Hematopoietic multipotent progenitor cell treated with erythropoietin and hydrocortisone succinate and interleukin-3 and kit ligand, for 15 days (in vitro differentiated cells): ENCODE measurements at regions not wholly inside any gene's neighbourhood (a gene's known extent, or its start where the extent isn't known, plus 50 kb on each side); places are given as distances from the start of the nearest gene placed in this dataset.
"Not testable (repeated sequence)": the region's sequence is repeated elsewhere in the genome, so short reads cannot be mapped to it uniquely, and the experiment has no call there.

Source experiments
- DNase-seq: peaks from one replicate; pipeline ENCODE4 v3.0.0-alpha.2; 2015; ENCODE audit warnings: low spot score

DNA sequence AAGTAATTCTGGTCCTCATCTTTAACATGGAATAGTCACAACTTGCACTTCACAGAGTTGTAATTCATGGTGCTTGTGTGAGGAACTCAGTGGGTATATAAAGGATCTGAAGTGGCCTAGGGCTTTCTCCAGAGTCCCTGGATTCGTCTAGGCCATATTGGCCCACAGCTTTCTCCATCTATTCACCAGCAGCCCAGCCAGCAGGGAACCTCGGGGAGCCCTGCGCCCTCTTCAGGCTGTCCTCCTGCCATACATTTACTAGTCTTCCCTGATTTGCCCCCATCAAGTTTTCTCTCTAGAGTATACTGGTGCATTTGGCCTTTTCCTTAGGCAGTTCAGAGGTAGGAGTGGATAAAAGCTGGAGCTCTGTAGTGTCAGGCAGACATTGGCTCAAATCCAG, 278.3 kb downstream of the MYCN start:
- DNase-seq, result no peak

DNA sequence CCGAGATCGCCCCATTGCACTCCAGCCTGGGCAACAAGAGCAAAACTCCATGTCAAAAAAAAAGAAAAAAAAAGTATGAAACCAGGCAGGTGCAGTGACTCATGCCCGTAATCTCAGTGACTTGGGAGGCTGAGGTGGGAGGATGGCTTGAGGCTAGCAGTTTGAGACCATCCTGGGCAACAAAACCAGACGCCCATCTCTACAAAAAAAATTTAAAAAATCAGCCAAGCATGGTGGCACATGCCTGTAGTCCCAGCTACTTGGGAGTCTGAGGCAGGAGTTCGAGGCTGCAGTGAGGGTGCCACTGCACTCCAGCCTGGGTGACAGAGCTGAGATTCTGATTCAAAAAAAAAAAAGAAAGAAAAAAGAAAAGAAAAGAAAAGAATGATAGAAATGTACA, 277.8 kb downstream of the MYCN start:
- DNase-seq, result no peak

- not testable (repeated sequence) for DNase-seq
These were observed 277.4 kb downstream of the MYCN start for GRCh38 chr2:16217741-16218140.

DNA sequence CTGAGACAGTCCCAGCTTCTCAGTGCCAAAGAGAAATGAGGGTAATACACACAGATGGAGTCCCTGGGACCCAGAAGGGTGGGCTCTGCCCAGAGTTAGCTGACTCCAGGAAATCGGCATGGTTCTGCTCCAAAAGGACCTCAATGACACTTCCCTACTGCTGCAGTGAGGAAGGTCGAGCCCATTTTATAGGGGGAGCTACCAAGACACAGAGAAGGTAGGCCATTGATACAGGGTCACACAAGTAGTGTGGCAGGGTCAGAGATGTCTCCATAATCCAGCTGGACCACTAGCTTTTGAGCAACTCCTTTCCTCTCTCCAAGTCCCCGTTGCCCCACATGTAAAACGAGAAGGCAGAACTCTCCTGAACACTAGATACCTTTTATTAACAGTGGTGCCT, 276.9 kb downstream of the MYCN start:
- no peak for DNase-seq

GRCh38 chr2:16216558-16216945, 276.2 kb downstream of the MYCN start:
- no peak for DNase-seq

GRCh38 chr2:16215902-16216557, 275.7 kb downstream of the MYCN start:
- DNase-seq, result no peak

DNA sequence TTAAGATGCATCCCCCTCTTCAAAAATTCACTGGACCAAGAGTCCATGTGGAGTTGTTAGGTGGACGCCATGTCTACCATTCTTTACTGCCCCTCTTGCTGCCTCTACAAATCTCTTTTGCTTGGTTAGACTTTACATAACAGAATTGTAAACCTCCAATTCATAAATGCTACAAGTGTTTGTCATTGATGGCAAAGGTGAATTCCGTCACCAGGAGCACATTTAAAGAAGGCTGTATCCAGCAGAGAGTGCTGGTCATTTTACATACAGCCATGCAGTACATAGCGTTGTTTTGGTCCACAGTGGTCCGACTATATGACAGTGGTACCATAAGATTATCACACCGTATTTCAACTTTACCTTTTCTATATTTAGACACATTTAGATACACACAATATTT, 274.5 kb downstream of the MYCN start:
- no peak for DNase-seq

GRCh38 chr2:16214391-16214790, 274.0 kb downstream of the MYCN start:
- DNase-seq, result no peak

GRCh38 chr2:16212321-16212720, 272.0 kb downstream of the MYCN start:
- DNase-seq, result no peak

- no peak for DNase-seq
These were observed 271.0 kb downstream of the MYCN start for GRCh38 chr2:16211341-16211740.

- DNase-seq, result no peak
These were observed 270.5 kb downstream of the MYCN start for GRCh38 chr2:16210841-16211240.

DNA sequence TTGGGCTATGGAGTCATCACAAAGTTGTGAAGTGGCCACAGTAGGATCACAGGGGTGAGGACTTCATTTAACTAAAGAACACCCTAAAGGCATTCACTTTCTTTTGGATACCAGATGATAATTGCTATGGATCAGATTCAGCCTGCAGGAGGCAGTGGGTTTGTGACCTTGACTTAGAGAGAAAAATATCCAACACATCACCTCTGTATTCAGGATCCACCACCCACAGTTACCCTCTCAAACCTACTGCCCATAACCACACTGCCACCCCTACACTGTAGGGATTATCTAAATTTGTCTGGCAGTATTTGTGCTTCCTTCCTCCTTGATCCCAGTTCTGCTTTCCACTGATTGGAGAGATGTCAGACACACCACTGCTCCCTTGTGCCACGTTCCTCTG, 269.4 kb downstream of the MYCN start:
- no peak for DNase-seq

DNA sequence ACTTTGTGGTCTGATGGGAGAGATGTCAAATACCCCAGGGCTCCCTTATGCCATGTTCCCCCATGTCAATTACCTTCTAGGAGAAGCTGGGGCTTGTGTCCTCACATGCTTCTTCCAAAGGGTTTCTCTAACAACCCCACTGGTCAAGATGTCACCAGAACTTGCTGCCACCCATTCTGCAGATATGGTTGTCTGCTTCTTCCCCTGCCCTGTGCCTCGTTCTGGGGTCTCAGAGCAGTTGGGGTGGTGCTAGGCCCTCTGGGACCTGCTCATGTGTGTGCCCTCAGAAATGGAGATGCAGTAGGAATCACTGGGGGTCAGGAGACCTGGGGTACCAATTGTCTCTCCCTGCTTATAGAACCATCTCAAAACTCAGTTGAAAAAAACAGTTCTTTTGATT, 268.6 kb downstream of the MYCN start:
- no peak for DNase-seq

GRCh38 chr2:16208241-16208797, 268.0 kb downstream of the MYCN start:
- no peak for DNase-seq

DNA sequence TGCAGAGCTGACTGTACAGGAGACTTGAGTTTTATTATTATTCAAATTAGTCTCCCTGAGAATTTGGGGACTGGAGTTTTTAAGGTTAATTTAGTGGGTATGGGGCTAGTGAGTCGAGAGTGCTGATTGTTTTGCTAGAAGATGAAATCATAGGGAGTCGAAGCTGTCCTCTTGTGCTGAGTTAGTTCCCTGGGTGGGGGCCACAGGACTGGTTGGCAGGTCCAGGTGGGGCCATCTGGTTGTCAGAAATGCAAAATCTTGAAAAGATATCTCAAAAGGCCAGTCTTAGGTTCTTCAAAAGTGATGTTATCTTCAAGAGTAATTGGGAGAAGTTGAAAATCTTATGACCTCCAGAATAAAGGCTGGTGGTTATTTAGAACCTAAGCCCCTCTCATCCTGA, 267.3 kb downstream of the MYCN start:
- no peak for DNase-seq

- DNase-seq, result no peak
These were observed 266.8 kb downstream of the MYCN start for GRCh38 chr2:16207151-16207550.

DNA sequence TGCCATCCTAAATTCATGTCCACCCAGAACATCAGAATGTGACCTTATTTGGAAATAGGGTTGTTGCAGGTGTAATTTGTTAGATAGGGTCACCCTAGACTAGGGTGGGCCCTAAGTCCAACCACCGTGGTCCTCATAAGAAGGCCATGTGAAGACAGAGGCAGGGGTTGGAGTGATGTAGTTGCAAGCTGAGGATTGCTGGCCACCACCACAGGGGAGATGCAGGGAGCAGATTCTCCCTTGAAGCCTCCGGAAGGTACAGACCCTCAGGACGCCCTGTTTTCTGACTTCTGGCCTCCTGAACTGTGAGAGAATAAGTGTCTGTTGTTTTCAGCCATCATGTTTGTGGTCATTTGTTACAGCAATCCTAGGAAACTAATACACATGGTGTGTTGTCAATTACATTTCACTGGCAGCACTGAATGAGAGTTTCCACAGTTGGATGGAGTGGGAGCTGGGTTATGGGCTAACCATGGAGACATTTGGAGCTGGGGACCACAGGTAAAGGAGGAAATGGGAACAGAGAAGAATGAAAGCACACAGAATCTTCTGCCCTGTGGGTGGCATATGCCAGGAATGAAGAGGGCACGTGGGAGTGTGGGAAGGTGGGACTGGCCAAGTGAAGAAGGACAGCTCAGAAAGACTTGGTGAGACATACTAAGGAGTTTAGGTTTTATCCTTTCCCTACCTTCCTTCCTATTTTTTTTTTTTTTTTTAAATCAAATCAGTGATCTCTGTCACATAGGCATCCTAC, 266.0 kb downstream of the MYCN start:
- no peak for DNase-seq

- no peak for DNase-seq
These were observed 265.3 kb downstream of the MYCN start for GRCh38 chr2:16205631-16206030.

DNA sequence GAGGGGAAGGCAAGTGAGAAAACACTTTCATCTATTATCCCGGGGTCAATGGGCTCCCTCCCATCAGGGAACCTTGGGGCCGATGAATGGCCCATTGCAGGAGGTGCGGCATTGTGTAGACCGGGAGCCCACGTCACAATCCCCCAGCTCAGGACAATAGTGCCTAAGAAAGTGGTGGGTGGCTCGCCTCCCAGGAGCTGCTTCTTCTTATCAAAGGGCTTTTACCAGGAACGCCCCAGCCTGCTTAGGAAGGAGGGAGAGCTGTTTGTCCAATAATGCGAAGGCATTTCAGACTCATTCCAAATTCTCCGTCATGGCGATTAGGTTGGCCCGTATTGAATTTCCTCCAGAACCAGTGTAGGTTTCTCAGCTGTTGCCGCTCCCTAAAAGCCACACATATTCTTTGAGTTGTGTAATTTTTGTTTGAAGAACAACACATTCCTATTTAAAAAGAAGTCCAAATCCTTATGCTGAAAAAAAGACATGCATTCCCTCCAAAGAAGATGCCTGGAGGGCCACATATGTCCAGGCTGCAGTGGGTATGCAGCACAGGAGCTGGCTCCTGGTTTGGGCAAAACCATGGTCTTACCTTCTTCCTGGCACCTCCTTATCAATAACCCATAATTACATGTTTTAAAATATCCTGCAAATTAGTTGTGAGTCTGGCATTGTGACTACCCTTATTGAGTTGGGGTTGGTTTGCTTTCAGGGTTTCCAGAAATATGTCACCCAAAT, 264.7 kb downstream of the MYCN start:
- DNase-seq, result no peak

- no peak for DNase-seq
These were observed 263.9 kb downstream of the MYCN start for GRCh38 chr2:16204251-16204650.

- DNase-seq, result no peak
These were observed 263.3 kb downstream of the MYCN start for GRCh38 chr2:16203691-16204090.

GRCh38 chr2:16203069-16203468, 262.7 kb downstream of the MYCN start:
- no peak for DNase-seq
